Stimulated activated CD4-positive, alpha-beta T cell treated with anti-CD3 and anti-CD28 coated beads, Interleukin-4, amount 100 ng/mL, for 24 hours (primary cell): ENCODE measurements at regions not wholly inside any gene's neighbourhood (a gene's known extent, or its start where the extent isn't known, plus 50 kb on each side); places are given as distances from the start of the nearest gene placed in this dataset.

Experiments used
- DNase-seq: peaks from one replicate; pipeline ENCODE4 v3.0.0-alpha.2; 2020

DNA sequence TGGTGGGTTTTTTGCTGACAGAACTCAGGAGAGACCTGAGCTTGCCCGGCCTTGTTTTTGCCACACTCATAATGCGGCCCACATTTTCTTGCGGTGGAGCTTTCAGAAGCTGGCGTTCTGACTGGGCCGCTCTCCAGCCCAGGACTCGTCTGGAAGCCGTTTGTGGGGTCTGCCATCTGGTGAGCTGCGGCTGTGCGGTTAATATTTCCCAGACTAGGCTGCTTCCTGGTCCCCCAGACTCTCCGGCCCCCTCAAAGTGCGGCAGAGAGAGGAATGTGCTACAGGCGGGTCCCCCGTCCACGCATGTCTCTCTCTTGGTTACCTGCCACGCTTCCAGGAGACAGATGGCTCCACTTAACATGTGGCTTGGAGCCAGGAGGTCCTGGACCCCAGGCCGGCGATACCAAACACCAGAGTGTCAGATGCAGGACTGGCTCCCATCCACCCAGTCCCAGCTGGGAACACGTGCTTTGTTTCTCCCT lies 128.9 kb upstream of the PMEPA1 start:
- no peak for DNase-seq

DNA sequence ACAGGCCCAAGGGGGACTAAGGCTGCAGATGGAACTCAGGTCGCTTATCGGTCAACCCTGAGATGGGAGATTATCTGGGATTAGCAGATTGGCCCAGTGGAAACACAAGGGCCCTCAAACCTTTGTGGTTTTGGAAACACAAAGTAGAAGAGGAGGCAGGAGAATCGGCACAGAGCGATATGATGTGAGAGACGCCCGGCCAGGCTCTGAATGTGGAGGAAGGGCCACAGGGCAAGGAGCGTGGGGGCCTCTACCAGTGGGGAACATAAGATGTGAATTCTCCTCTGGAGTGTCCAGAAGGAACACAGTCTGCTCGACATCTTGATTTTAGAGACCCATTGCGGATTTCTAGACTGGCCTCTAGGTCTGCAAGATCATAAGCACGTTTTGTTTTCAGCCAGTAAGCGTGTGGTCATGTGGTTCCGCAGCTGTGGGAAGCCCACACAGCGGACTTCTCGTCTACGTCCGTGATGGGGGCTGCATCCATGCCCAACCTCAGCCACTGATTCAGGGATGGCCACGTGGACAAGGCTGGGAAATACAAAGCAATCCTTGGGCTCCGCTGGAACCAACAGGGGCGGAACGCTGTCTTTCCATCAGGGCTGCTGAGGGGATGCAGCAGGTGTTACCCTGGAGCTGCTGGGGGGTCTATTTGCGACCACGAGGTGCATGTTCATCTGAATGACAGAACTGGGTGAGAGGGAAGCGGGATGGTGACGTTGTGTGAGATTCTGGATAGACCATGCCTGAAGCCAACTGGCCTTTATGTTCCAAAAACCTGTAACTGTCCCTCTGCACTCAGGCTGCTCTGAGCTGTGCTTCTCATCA lies 127.6 kb upstream of the PMEPA1 start:
- DNase-seq, result no peak

DNA sequence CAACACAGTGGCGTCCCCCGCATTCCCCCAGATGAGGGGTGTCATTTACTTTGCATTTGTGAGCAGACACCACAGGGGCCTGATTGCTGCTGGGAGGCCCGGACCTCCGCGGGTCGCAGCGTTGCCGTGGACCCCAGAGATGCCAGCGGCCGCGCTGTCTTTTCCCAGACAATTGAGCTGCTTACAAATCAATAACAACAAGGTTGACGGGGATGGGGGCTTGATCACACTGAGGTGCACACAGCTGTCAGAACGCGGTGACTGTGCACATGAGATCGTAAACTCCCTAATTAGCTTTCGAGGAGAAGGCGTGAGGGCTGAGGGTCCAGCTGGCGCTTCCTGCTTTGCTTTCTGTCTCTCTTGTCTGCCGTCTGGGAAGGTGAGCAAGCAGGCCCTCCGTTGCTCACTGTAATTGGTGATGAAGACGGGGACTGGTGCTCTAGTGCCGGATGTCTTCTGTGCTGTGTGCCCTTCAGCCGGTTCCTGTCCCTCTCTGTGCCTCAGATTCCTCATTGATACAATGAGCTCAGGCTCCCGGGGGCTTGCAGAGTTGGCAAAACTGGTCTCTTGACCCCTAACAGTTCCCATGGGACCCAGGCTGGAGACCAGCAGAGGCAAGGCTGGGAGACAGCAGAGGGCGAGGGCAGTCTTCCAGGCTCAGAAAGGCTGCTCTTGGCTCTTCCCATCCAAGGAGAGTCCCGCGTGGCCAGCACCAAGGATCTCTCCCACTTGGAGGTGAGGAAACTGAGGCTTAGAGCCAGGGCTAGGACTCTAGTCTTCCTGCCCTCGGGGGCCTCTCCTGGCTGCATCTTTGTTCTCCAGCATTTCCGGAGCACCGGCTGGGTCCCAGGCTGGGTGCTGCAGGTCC lies 126.0 kb upstream of the PMEPA1 start:
- DNase-seq, result no peak

DNA sequence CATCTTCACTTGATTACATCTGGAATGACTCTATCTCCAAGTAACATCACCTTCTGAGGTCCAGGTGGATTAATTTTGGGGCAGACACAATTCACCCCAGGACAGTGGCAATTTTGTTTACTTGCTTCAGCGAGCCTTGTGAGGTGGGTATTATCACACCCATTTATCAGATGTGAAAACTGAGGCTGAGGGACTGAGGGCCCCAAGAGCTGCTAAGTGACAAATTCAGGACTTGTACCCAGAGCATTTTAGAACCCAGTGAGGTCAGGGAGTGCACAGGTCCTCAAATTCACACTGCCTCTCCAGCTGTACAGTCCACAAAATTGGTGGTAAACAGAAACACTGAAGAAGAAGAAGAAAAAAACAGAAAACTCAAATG lies 125.2 kb upstream of the PMEPA1 start:
- no peak for DNase-seq

DNA sequence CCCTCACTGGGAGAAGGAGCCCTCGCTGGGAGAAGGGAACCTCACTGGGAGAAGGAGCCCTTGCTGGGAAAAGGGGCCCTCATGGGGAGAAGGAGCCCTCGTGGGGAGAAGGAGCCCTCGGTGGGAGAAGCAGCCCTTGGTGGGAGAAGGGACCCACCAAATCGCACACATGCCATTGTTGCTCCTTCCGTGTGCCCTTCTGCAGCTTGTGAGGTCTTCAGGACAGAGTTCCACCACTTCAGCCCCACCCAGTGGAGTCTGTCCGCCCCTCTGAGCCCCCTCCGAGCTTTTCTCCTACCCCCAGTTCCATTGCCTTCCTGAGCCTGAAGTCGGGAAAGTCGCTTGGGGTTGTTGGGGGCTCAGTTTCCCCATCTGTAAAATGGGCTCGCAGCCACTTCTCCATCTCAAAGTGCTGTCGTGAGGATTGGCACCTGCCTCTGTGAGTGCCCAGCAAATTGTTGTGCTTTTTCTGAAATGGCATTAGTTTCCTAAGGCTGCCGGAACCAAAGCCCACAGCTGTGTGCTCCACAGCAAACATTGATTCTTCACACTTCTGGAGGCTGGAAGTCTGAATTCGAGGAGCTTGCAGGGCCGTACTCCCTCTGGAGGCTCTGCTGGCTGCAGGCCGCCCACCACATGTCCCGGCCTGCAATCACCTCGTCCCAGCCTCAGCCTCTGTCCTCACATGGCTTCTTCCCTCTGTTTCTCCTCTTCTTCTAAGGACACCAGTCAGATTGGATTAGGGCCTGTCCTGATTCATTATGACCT lies 124.7 kb upstream of the PMEPA1 start:
- no peak for DNase-seq

DNA sequence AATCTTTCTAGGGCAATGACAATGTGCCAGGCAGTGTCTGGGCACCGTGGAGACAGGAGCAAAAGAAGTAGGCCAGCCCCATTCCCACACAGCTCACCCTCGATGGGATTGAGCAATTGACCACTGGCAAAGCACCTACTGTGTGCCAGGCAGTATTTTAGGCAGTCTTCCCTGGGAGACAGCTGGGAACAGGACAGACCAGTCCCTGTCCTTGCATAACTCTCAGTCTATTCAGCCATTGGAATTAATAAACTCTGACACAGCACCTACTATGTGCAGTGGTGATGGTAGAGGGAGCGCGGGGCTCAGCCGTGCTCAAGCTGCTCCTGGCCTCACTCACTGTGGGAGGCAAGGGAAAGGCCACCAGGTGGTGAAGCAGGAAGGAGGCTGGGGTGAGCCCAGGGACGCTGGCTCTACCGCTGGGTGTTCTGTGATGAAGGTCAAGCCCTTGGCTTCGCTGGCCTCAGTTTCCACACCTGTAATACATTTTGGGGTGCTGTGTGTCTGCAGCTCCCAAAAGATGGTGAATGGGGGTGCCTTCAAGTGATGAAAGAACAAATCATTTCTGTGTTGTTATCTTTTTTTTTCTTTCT lies 122.3 kb upstream of the PMEPA1 start:
- no peak for DNase-seq

DNA sequence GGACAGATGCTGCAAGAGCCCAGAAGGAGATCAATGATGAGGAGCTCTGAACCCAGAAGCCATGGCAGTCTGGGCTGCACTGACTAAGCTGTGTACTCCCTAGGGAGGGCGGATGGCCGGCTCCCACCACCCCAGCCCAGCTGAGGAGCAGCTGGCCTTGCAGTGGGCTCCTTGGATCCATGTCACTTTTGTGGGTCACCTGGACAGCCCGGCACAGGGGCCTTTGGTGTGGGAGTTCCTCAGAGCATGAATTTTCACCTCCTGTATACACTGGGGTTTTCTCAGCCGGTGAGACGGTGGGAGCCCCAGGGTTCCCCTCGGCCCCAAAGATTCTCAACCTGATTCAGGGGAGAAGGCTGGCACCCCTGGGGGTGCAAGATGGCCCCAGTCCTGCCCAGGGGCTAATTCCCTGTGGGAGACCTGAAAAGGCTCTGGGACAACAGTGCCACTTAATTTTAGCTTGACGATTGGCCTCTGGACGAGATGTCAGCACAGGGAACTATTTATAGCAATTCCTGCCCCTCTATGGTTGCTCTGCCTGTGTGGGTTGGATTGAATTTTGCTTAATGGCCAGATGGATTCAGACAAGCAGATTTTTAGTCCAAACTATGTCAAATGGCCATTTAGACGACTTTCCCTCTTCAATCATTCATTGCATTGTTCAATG lies 121.6 kb upstream of the PMEPA1 start:
- no peak for DNase-seq

DNA sequence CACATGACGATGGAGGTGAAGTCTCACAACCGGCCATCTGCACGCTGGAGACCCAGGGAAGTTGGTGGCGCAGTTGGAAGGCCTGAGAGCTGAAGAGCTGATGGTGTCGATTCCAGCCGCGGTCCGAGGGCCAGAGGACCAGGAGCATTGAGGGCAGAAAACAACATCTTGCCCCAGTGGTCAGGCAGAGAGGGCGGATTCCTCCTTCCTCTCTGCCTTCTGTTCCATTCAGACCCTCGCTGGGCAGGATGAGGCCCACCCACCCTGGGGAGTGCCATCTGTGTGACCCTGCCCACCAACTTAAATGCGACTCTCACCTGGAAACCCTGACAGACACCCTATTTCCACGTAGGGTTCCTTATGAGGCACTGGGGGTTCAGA lies 120.7 kb upstream of the PMEPA1 start:
- no peak for DNase-seq

DNA sequence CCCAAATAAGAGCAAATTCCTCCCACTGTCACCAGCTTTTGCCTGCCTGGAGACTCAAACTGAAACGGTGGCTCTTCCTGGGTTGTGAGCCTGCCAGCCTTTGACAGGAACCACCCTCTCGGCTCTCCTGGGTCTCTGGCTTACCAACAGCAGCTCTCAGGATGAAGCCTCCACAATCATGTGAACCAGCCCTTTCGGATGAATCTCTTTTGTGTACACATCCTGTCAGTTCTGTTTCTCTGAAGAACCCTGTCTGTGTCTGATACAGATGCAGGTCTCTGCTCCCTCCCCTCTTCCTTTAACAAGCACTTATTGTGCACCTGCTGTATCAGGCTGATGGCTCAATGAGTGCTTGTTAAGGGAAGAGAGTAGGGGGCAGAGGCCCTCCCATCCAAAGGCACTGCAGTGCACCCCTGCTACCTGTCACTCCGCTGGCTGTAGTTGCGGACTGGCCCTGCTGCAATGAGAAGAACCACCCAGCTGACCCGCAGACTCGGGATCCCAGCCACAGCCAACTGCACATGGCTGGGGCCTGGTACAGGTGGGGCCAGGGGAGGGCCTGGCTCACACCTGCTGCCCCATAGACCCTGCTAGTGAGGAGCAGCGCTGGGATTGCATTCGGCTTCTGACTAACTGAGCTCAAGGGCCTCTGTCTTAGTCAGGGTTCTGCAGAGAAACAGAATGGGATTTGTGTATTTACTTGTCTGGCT lies 120.1 kb upstream of the PMEPA1 start:
- no peak for DNase-seq

DNA sequence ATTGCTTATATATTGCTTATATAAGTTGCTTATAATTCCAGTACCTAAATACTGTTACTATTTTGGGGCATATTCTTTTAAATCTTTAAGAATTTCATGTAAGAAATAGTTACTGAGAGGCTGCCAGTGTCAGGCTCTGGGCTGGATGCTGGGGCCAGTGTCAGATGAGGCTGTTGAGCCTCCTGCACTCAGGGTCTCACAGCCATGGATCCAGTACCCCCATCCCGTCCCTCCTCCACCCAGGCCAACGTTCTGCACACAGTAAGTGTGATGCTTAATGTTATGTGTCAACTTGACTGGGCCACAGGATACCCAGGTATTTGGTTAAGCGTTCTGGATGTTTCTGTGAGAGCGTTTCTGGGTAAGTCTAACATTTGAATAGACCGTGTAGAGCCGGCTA lies 119.5 kb upstream of the PMEPA1 start:
- no peak for DNase-seq

DNA sequence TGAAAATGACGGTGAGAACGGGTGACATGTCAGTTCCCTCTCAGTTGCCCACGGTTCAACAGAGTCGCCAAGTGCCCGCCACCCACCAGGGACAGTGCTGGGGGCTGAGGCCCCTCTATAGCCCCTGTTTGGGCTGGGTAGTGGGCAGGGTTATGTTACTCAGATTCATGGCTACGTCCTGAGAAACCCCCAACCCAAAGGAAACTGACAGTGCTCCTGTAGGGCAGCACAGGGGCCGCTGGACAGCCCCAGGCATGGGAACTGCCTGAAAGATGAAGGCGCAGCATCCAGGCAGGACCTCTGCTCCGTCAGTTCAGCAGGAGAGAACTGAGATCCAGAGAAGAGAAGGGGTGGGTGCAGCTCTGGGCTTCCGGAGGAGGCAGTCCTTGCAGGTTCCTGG lies 118.9 kb upstream of the PMEPA1 start:
- DNase-seq, result no peak

DNA sequence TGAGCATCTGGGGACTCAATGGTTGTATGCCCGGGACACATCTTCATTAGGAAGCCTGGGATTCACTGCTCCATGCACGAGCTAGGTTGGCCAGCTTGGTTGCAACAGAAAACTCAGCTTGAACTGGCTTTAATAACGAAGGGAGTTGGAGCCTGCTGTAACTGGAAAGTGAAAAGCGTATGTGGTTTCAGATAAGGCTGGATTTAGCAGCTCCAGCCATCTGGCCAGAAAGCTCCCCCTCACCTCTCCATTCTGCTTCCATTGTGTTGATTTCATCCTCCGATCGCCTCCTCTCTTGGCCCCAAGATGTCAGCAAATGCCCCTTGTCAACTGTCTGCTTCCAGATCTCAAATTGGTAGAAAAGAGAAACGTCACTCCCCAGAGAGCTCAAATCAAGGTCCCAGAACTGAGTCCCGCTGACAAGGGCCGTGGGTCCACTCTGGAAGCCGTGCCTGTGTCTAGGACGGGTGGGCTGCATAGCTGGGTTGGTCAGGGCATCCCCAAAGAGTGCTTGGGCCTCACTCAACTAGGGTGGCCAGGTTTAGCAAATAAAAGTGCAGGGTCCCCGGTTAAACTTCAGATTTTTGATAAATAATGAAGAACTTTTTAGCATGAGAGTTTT lies 117.0 kb upstream of the PMEPA1 start:
- no peak for DNase-seq

DNA sequence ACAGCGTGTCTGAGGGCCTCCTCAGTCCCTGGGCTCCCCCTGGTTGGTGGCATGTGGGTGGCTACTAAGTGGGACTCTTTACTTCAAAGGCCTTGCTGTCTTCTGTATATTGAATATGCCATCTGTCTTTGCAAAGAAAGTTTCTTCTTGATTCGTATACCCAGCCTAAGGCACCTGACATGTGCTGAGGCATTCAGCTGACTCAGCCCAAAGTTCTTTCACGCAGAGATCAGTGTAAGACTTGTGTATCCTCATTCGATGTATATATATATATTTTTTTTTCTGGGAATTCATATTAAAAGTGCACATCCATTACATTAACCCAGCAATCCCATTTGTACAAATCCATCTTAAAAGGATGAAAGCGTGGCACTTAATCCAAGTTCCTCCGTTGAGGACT lies 115.1 kb upstream of the PMEPA1 start:
- no peak for DNase-seq

DNA sequence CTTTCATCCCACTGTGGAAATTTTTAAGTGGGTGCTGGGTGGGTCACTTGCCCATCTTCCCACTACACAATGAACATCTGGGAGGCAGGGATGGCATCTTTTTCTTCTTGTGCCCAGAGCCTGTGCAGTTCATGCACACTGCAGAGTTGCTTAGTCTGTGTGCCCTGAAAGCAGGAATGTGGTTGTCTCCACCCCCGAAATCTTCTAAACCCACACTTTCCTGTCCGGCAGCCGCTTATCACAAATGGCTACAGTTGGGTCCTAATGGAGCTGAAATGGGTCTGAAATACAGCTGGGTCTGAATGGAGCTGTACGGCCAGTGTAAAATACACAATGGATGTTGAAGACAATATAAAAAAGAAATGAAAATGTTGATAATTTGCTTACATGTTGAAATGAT lies 112.1 kb upstream of the PMEPA1 start:
- DNase-seq, result no peak

DNA sequence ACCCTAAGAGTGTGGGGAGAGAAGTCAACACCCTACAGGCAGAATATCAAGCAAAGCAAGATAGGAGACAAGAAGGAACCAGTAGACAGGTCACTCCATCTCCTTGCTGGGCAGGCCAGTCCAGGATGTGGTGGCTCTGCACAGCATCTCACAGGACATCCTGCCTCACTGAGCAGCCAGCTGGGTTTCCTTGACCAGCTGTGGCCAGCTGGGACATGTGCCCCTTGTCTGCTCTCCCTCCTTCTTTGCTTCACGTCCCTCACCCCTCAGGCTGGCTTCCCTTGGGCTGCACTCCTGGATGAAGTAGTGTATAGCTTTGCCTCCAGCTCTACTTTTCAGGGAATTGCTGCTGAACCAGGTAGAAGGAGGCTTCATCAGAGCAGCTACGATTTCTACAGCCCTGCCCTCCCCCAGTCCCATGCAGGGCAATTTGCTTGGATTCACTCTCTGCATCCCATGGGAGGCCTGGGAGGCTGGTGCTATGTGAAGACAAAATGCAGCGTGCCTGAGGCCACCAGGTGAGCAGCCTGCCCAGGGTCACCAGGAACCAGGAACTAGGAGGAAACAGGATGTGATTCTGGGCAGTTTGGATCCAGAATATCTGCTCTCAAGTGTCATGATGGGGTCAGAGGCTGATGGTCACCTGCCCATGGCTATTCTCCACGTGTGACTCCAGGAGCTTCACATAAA lies 110.0 kb upstream of the PMEPA1 start:
- DNase-seq, result no peak

DNA sequence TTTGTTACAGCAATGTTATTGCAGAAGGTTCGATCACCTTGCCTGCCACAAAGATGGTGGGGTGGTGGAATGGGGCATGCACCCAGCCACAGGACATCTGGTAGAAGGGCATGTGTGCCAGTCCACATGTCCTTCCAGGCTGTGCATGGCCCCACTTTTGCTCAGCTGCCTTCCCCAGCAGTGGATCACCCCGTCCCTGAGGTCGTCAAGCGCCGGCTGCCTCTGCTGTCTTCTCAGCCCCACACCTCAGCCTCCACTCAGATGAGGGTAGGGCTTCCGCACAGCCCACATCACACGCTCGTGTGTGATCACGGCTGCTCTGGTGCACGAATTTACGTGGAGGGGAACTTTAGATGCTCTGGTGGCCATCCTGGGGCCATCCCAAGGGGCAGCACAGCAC lies 109.5 kb upstream of the PMEPA1 start:
- no peak for DNase-seq

DNA sequence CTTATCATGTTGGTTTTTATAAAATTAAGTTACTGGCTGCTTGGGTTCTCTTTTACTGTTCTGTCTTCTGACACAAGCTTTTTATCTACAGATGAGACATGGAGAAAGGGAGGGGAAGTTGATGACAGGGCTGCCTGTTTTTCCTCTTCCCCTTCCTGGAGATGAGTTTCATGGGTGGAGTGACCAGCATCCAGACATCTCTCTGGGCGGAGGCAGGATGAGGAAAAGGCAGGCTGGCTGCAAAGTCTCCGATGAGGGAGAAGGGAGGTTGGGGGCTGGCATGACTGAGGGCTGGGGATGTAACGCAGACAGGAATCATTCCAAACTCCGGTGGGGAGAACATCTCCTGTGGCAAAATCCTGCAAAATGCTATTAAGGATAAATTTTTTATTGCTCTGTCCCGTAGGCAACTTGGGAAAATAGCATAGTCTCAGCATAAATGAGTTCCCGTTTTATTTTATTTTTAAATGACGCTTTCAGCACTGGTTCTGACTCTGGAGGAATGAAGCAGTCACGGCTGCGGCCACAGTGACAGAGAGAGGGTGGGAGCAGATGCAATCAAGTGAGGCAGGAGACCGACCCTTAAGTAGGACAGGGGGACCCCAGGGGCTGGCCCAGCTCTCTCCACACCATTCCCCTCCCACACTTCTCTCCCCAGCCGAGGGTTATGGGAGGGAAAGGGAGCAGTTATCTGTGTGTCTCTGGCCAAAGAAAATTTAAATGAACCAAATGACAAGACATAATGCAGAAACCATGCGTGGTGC lies 108.8 kb upstream of the PMEPA1 start:
- DNase-seq, result no peak

DNA sequence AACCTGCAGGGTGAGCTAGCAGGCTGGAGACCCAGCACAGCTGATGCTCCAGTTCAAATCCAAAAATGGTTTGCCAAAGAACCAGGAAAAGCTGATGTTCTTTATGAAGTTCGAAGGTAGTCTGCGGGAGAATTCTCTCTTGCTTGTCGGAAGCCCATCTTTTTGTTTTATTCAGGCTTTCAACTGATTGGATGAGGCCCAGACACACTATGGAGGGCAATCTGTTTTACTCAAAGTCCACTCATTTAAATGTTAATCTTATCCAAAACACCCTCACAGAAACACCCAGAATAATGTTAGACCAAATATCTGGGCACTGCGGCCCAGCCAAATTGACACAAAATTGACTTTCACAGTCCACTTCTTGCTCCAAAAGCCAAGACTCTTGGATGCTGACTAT lies 105.6 kb upstream of the PMEPA1 start:
- no peak for DNase-seq

DNA sequence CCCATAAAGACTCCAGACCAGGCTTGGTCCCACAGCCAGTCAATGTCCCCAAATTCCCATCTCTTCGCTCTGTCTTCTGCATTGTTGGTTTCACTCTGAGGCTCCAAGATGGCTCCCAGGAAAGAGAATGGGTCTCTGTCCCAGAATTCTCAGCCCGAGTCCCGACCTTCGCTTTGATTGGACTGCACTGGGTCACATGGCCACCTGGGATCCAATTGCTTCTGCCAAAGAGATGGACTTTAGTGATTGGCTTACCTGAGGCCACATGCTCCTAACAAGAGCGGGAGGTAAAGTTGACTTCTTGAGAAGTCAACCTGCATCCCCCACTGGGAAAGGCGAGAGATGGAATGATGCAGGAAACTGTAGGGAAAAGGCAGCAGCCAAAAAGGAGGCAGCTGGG lies 104.7 kb upstream of the PMEPA1 start:
- DNase-seq, result no peak
